H1 (cell line): ENCODE measurements at regions not wholly inside any gene's neighbourhood (a gene's known extent, or its start where the extent isn't known, plus 50 kb on each side); places are given as distances from the start of the nearest gene placed in this dataset.

Experiments
- CHD7 ChIP-seq: fragments of 300-600 bp; sonication (generic); IDR thresholded peaks from 2 replicates; pipeline ENCODE4 v1.7.1; 2012; ENCODE audit warnings: low read length, moderate library complexity, mild to moderate bottlenecking, inconsistent platforms; ENCODE audit not compliant: insufficient replicate concordance
- CTCF ChIP-seq, 3 experiments: IDR thresholded peaks; 1 replicate in 2 of 3; 2 replicates in 1 of 3; pipeline versions ENCODE4 v1.5.1 to v1.6.1; 2011; ENCODE audit warnings: low read length in 3 of 3, mild to moderate bottlenecking in 3 of 3, inconsistent platforms in 2 of 3, low read depth in 1 of 3, moderate library complexity in 1 of 3; ENCODE audit not compliant: insufficient read depth in 1 of 3; ENCODE audit errors: control extremely low read depth in 1 of 3
- GTF2F1 ChIP-seq: IDR thresholded peaks from 2 replicates; pipeline ENCODE4 v1.6.1; 2012; ENCODE audit warnings: low read depth, low read length, improper control_type of control experiment, borderline replicate concordance
- MAFK ChIP-seq: IDR thresholded peaks from 2 replicates; pipeline ENCODE4 v1.6.1; 2012; ENCODE audit warnings: low read depth, mild to moderate bottlenecking, improper control_type of control experiment, low read length
- SIN3A ChIP-seq, 2 experiments: IDR thresholded peaks in 1 of 2; conservative IDR thresholded peaks in 1 of 2; 2 replicates each; pipeline ENCODE4 v1.6.1; 2011 to 2012; ENCODE audit warnings: low read length in 2 of 2, improper control_type of control experiment in 1 of 2, low read depth in 1 of 2, mild to moderate bottlenecking in 1 of 2
- USF2 ChIP-seq: IDR thresholded peaks from 2 replicates; pipeline ENCODE4 v1.6.1; 2011; ENCODE audit warnings: low read length, improper control_type of control experiment

- TF ChIP-seq CHD7: no peak
- TF ChIP-seq GTF2F1: no peak
- TF ChIP-seq SIN3A (conservative IDR thresholded peaks at IDR 0.05 in 1 of 2, IDR thresholded peaks at IDR 0.05 in 1 of 2; ENCODE audit: low read depth in 1 of 2, low read length in 2 of 2): no peak
- TF ChIP-seq CTCF (IDR thresholded peaks at IDR 0.05; ENCODE audit: control extremely low read depth in 1 of 3, insufficient read depth in 1 of 3, low read depth in 1 of 3, low read length in 3 of 3): no peak
- no peak for TF ChIP-seq MAFK
- TF ChIP-seq USF2: no peak
Observed at GRCh38 chr12:19908830-19909229, 459.5 kb upstream of the PDE3A start (continued).
